GM12801 (cell line): ENCODE measurements at regions not wholly inside any gene's neighbourhood (a gene's known extent, or its start where the extent isn't known, plus 50 kb on each side); places are given as distances from the start of the nearest gene placed in this dataset.

Experiments
- TF ChIP-seq, protein P1 (sequence below): IDR thresholded peaks from one replicate; pipeline ENCODE4 v1.5.1; 2011; ENCODE audit warnings: control low read depth; ENCODE audit not compliant: insufficient read length; ENCODE audit errors: extremely low read depth

DNA sequence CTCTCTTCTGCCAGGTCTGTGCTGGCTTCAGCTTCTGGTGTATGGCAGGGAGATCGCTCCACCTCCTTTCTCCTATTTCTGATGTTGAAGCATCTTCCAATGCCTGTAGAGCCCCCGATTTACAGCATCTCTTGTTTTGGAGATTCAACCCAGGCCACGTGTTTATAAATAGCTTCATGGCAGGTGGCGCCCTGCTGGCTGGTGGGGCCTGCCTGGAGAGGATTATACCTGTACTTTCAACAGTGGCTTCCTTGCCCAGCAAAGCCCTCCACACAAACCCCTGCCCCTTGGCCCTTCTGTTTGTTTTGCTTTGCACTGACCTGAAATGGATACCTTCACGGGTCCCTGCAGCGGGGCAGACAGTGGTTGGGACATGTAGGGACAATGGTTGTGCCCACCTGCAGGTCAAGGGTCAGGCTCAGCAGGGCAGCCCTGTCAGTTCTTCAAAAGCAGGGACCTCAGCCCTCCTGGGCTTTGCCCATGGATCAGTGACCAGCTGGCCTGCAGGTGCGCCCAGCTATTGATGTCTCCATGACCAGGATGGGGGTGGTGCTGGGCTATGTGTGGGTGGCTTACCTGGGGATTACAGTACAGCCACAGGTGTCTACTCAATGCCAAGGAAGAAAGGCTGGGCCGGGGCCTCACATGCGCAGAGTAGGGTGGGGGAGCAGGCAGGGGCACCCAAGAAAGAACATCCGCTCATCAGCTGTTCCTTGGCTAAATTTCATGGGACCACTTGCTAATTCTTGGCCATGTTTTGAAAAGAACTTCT, 112.7 kb upstream of the PRR23C start:
- TF ChIP-seq, protein P1, sequence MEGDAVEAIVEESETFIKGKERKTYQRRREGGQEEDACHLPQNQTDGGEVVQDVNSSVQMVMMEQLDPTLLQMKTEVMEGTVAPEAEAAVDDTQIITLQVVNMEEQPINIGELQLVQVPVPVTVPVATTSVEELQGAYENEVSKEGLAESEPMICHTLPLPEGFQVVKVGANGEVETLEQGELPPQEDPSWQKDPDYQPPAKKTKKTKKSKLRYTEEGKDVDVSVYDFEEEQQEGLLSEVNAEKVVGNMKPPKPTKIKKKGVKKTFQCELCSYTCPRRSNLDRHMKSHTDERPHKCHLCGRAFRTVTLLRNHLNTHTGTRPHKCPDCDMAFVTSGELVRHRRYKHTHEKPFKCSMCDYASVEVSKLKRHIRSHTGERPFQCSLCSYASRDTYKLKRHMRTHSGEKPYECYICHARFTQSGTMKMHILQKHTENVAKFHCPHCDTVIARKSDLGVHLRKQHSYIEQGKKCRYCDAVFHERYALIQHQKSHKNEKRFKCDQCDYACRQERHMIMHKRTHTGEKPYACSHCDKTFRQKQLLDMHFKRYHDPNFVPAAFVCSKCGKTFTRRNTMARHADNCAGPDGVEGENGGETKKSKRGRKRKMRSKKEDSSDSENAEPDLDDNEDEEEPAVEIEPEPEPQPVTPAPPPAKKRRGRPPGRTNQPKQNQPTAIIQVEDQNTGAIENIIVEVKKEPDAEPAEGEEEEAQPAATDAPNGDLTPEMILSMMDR = no peak

- TF ChIP-seq, protein P1 = no peak
Measured at GRCh38 chr3:139159356-139159755, 114.7 kb upstream of the PRR23C start.

DNA sequence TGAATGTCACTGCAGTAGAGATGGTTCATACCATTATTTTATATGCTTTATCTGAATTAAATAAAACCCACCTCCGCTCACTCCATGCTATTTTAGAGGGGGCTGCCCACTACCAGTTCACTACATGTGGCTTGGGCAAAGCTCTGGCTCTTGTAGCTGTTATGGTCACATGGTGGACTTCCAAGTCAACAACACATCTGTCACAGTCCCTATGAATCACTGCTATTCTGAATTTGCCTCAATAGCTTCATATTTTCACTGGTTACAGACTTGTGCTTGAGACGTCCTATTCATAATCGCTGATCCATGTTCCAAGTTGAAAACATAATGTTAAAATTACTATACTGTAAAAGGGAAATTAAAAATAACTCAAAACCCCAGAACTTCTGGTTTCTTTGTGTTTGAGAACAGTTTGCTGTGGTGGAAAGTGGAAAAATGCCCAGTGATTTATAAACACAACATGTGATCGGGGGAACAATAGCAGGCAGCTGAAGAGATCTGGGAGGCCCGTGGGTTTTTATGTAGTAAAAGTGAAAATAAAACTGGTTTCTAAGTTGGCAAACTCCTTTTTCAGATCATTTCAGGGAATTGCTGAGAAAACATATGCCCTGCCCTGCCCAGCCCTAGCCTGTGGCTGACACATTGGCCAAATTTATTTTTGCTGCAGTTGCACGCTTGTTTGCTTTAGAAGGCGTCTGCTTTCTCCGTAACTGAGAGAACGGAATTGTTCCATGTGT, 128.8 kb upstream of the PRR23C start:
- TF ChIP-seq, protein P1 = no peak

DNA sequence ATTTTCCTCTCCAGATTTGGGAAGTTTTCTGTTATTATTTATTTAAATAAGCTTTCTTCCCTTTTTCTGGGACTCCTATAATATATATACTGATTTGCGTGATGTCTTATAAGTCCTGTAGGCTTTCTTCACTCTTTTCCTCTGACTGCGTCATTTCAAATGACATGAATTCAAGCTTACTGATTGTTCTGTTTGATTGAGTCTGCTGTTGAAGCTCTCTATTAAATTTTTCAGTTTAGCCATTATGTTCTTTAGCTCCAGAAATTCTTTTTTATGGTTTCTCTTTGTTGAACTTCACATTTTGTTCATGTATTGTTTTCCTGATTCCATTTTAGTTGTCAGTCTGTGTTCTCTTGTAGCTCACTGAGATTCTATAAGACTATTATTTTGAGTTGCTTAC, 135.8 kb upstream of the PRR23C start:
- TF ChIP-seq, protein P1 = no peak

- TF ChIP-seq, protein P1 = no peak
Measured at GRCh38 chr3:139182143-139182542, 137.5 kb upstream of the PRR23C start.

DNA sequence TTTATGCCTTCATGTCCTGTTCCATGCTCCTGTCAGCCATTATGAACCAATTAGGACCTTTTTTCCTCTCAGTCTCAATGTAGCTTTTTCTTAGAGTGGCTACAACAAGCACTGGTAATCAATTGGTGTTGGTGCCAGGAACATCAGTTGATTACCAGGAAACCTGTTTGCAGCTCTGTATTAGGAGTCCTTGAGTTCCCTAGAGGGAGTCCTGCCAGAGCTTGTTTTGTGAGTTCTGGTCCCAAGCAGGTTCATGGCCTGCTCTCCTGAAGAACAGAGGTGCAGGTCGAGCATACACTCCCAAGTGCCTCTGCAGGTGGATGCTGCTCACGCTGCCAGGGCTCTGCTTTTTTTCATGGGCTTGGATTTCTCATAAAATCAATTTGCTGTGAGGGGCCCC, 137.9 kb upstream of the PRR23C start:
- TF ChIP-seq, protein P1 = no peak

- TF ChIP-seq, protein P1 = no peak
Measured at GRCh38 chr3:139185527-139185926, 140.8 kb upstream of the PRR23C start.
